HepG2 (cell line): ENCODE measurements at regions not wholly inside any gene's neighbourhood (a gene's known extent, or its start where the extent isn't known, plus 50 kb on each side); places are given as distances from the start of the nearest gene placed in this dataset.

Source experiments
- ATAC-seq: fragments of 200-7000 bp; cut with Tn5 transposase; 3 replicates; pipeline ENCODE4 v1.9.1; 2020; ENCODE audit warnings: mild to moderate bottlenecking, moderate library complexity
- BruUV-seq: library from RNA; stranded (reverse); fragments of 400-500 nt; replicated peaks from 2 replicates; lab custom pipeline; 2021; lab: Mats Ljungman, UMichigan
- CTCF ChIA-PET: fragments of 300-600 bp; formaldehyde crosslinking; extraction: SDS; loops from one replicate; lab custom pipeline; 2021; ENCODE audit warnings: low total read pairs, inconsistent platforms, low intra/inter-chr PET ratio; lab: Yijun Ruan, JAX
- POLR2A ChIA-PET: fragments of 350-600 bp; sonication (Branson Sonifier 250); formaldehyde crosslinking; loops from one replicate; lab custom pipeline; 2020; ENCODE audit warnings: antibody characterized with exemption, inconsistent platforms; lab: Yijun Ruan, JAX
- DNase-seq: peaks from one replicate; pipeline ENCODE4 v3.0.0-alpha.2; 2015; ENCODE audit warnings: low spot score
- FAIRE-seq: peaks from 3 replicates; lab custom pipeline; 2011; peaks lifted over from hg19 to GRCh38; lab: Jason Lieb, UNC
- H2AFZ ChIP-seq: one replicate; pipeline ENCODE4 v1.6.1; 2011; ENCODE audit warnings: low read length, inconsistent platforms
- H3K27ac ChIP-seq: fragments of 300-600 bp; 3 replicates; pipeline ENCODE4 v1.8.0; 2011; ENCODE audit warnings: mixed run types, mild to moderate bottlenecking, mixed read lengths, low read length, inconsistent platforms; ENCODE audit not compliant: insufficient read depth; ENCODE audit errors: extremely low read length
- H3K27me3 ChIP-seq, 2 experiments: fragments of 200-600 bp in 1 of 2; 2 replicates in 1 of 2; 3 replicates in 1 of 2; pipeline versions ENCODE4 v1.6.0 to v1.8.0; 2011; ENCODE audit warnings: low read length in 2 of 2, mild to moderate bottlenecking in 2 of 2, moderate library complexity in 2 of 2, inconsistent platforms in 1 of 2; ENCODE audit not compliant: insufficient read depth in 2 of 2, control insufficient read depth in 1 of 2
- H3K36me3 ChIP-seq, 2 experiments: fragments of 200-600 bp in 1 of 2; replicated peaks in 1 of 2; 2 replicates in 1 of 2; 3 replicates in 1 of 2; pipeline versions ENCODE4 v1.5.1 to v1.8.0; 2011; ENCODE audit warnings: low read length in 2 of 2, inconsistent platforms in 1 of 2; ENCODE audit not compliant: insufficient read depth in 2 of 2, control insufficient read depth in 1 of 2
- H3K4me1 ChIP-seq: 2 replicates; pipeline ENCODE4 v1.5.1; 2012; ENCODE audit warnings: low read length, inconsistent platforms; ENCODE audit not compliant: insufficient read depth
- H3K4me2 ChIP-seq: 2 replicates; pipeline ENCODE4 v1.6.0; 2011; ENCODE audit warnings: low read depth, low read length, inconsistent platforms
- H3K4me3 ChIP-seq, 3 experiments: fragments of 200-600 bp in 1 of 3; sonication (generic), shearing (Covaris generic) in 1 of 3; replicated peaks in 1 of 3; 2 replicates each; pipeline ENCODE4 v1.5.1; 2011 to 2016; ENCODE audit warnings: low read length in 3 of 3, inconsistent platforms in 2 of 3, low read depth in 2 of 3, mild to moderate bottlenecking in 2 of 3, control low read depth in 1 of 3, mixed read lengths in 1 of 3; ENCODE audit not compliant: insufficient read depth in 1 of 3
- H3K79me2 ChIP-seq: one replicate; pipeline ENCODE4 v1.6.1; 2011; ENCODE audit warnings: low read length, inconsistent platforms; ENCODE audit not compliant: insufficient read depth
- H3K9ac ChIP-seq: 2 replicates; pipeline ENCODE4 v1.6.0; 2011; ENCODE audit warnings: mild to moderate bottlenecking, low read depth, low read length, inconsistent platforms; ENCODE audit not compliant: insufficient read depth
- H3K9me3 ChIP-seq: 2 replicates; pipeline ENCODE4 v1.5.1; 2012; ENCODE audit warnings: mild to moderate bottlenecking, low read length
- H4K20me1 ChIP-seq: 2 replicates; pipeline ENCODE4 v1.6.0; 2011; ENCODE audit warnings: inconsistent platforms, mild to moderate bottlenecking, low read length, moderate library complexity; ENCODE audit not compliant: insufficient read depth
- ERF ChIP-seq: IDR thresholded peaks from 2 replicates; pipeline ENCODE4 v1.6.1; 2018; ENCODE audit warnings: missing biosample characterization, missing genetic modification reagents
- FOSL2 ChIP-seq: sonication (generic); formaldehyde crosslinking; IDR thresholded peaks from 2 replicates; pipeline ENCODE4 v1.4.0; 2020; ENCODE audit warnings: missing genetic modification reagents
- HCFC1 ChIP-seq: fragments of 150-350 bp; IDR thresholded peaks from 2 replicates; pipeline ENCODE4 v1.6.1; 2014; ENCODE audit warnings: low read depth, low read length
- JUN ChIP-seq: sonication (generic); formaldehyde crosslinking; IDR thresholded peaks from 2 replicates; pipeline ENCODE4 v1.4.0; 2020; ENCODE audit warnings: mild to moderate bottlenecking, missing genetic modification reagents
- KDM5A ChIP-seq: fragments of 200-600 bp; sonication (generic); IDR thresholded peaks from 2 replicates; pipeline ENCODE4 v1.7.0; 2018; ENCODE audit warnings: antibody characterized with exemption, mild to moderate bottlenecking, low read length, borderline replicate concordance
- NCOA5 ChIP-seq: sonication (generic); formaldehyde crosslinking; IDR thresholded peaks from 2 replicates; pipeline ENCODE4 v1.4.0; 2020; ENCODE audit warnings: missing genetic modification reagents
- SETDB1 ChIP-seq: sonication (generic); formaldehyde crosslinking; IDR thresholded peaks from 2 replicates; pipeline ENCODE4 v1.5.1; 2020; ENCODE audit warnings: missing genetic modification reagents, mild to moderate bottlenecking, borderline replicate concordance
- SP5 ChIP-seq: IDR thresholded peaks from 2 replicates; pipeline ENCODE4 v1.6.1; 2016; ENCODE audit warnings: low read depth, borderline replicate concordance
- TEAD3 ChIP-seq: optimal IDR thresholded peaks from 2 replicates; pipeline ENCODE3; 2016; ENCODE audit warnings: borderline replicate concordance
- ZNF256 ChIP-seq: sonication (generic); formaldehyde crosslinking; conservative IDR thresholded peaks from 2 replicates; pipeline ENCODE4 v1.4.0; 2020; ENCODE audit warnings: missing genetic modification reagents
- ZNF605 ChIP-seq: sonication (generic); formaldehyde crosslinking; IDR thresholded peaks from 2 replicates; pipeline ENCODE4 v1.8.0; 2022; ENCODE audit warnings: mild to moderate bottlenecking, missing genetic modification reagents
- WGBS: methylation state at CpG from one replicate; pipeline ENCODE4 v1.1.6; 2017; ENCODE audit warnings: low lambda C conversion rate; 5-methylcytosine and 5-hydroxymethylcytosine counted together
- in situ Hi-C: cut with HindIII; loops from 2 replicates; pipeline ENCODE4 v1.10.0; 2017; ENCODE audit warnings: low pct_unique_long_range_greater_than_20kb; ENCODE audit not compliant: extremely low pct_ligation_motif_present
- intact Hi-C: fragments of 100-400 bp; cut with micrococcal nuclease; formaldehyde crosslinking; loops from one replicate; pipeline ENCODE4 v1.10.0; 2022; ENCODE audit not compliant: unreplicated experiment
- TF ChIP-seq, protein P1 (sequence below): IDR thresholded peaks from 2 replicates; pipeline ENCODE4 v1.6.1; 2016; ENCODE audit warnings: mild to moderate bottlenecking, missing biosample characterization, missing genetic modification reagents
- TF ChIP-seq, protein P2 (sequence below): sonication (generic); formaldehyde crosslinking; IDR thresholded peaks from 2 replicates; pipeline ENCODE4 v1.8.0; 2022; ENCODE audit warnings: missing genetic modification reagents, mild to moderate bottlenecking, moderate library complexity, borderline replicate concordance
- TF ChIP-seq, protein P3 (sequence below): sonication (generic); formaldehyde crosslinking; IDR thresholded peaks from 2 replicates; pipeline ENCODE4 v1.5.1; 2020; ENCODE audit warnings: mild to moderate bottlenecking, missing genetic modification reagents, borderline replicate concordance

DNA sequence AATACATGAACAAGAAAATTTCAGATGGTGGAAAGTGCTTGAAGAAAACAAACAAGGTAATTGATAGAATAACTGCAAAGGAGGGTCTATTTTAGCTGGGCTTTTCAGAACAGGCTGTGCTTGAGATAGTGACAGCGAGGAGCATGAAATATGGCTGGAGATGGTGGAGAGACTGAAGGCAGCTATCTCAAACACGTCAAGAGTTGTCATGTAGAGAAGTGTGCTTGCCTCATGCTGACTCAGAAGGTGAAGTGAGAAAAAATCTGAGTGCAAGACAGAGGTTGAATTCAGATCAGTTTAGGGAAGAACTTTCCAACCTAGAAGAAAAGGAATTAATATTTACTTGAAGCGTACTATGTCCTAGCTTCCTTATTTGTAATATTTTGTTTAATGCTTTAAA is 115.5 kb upstream of the RANBP3L start:
- no peak for FAIRE-seq
- intact Hi-C loops, result no loop called here

More for the DNA sequence above, 115.5 kb upstream of the RANBP3L start:
- in situ Hi-C loops, result loop anchor here (5.0 kb wide), 2 partner anchors 85 to 275 kb away; no protein-coding TSS in a partner anchor
- peaks cover 15% of the 10 kb centered on the region for H3K4me1 ChIP-seq
- ATAC-seq (no peak), DNase-seq (no peak)
- 55% methylated on average over 3 of the region's 3 CpGs for WGBS
- H3K9me3 ChIP-seq, result no peaks in the 10 kb centered on the region
- H3K79me2 ChIP-seq, result no peaks in the 10 kb centered on the region
- no peak overlapping the region for H3K4me3 ChIP-seq
- CTCF ChIA-PET, result no interaction called here
- POLR2A ChIA-PET, result no interaction called here
- no peak overlapping the region for H3K9ac ChIP-seq
- H3K27ac ChIP-seq, result no peak overlapping the region
- H2AFZ ChIP-seq, result no peak overlapping the region
- H3K27me3 ChIP-seq, result no peaks in the 10 kb centered on the region; a peak in 1 of 5 replicates
- no peaks in the 10 kb centered on the region for H4K20me1 ChIP-seq
- BruUV-seq, result no TSS peak
- H3K36me3 ChIP-seq, result no peaks in the 10 kb centered on the region
- no peak overlapping the region for H3K4me2 ChIP-seq
- no peak for TF ChIP-seq JUN
- TF ChIP-seq TEAD3 (CRISPR knock-in tag), result no peak
- TF ChIP-seq ZNF256 (CRISPR knock-in tag), result no peak
- no peak for TF ChIP-seq HCFC1
- TF ChIP-seq, protein P1, sequence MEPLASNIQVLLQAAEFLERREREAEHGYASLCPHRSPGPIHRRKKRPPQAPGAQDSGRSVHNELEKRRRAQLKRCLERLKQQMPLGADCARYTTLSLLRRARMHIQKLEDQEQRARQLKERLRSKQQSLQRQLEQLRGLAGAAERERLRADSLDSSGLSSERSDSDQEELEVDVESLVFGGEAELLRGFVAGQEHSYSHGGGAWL (CRISPR knock-in tag), result no peak
- TF ChIP-seq ZNF605 (CRISPR knock-in tag), result no peak
- TF ChIP-seq ERF (CRISPR knock-in tag), result no peak
- TF ChIP-seq SP5 (CRISPR knock-in tag), result no peak
- TF ChIP-seq, protein P2, sequence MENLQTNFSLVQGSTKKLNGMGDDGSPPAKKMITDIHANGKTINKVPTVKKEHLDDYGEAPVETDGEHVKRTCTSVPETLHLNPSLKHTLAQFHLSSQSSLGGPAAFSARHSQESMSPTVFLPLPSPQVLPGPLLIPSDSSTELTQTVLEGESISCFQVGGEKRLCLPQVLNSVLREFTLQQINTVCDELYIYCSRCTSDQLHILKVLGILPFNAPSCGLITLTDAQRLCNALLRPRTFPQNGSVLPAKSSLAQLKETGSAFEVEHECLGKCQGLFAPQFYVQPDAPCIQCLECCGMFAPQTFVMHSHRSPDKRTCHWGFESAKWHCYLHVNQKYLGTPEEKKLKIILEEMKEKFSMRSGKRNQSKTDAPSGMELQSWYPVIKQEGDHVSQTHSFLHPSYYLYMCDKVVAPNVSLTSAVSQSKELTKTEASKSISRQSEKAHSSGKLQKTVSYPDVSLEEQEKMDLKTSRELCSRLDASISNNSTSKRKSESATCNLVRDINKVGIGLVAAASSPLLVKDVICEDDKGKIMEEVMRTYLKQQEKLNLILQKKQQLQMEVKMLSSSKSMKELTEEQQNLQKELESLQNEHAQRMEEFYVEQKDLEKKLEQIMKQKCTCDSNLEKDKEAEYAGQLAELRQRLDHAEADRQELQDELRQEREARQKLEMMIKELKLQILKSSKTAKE, result no peak
- no peak for TF ChIP-seq SETDB1 (CRISPR knock-in tag)
- TF ChIP-seq FOSL2 (CRISPR knock-in tag), result no peak
- no peak for TF ChIP-seq NCOA5 (CRISPR knock-in tag)
- no peak for TF ChIP-seq KDM5A
- TF ChIP-seq, protein P3, sequence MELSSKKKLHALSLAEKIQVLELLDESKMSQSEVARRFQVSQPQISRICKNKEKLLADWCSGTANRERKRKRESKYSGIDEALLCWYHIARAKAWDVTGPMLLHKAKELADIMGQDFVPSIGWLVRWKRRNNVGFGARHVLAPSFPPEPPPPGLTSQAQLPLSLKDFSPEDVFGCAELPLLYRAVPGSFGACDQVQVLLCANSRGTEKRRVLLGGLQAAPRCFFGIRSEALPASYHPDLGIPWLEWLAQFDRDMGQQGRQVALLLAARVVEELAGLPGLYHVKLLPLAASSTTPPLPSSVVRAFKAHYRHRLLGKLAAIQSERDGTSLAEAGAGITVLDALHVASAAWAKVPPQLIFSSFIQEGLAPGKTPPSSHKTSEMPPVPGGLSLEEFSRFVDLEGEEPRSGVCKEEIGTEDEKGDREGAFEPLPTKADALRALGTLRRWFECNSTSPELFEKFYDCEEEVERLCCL (CRISPR knock-in tag), result no peak
